ENCODE measurements at regions not wholly inside any gene's neighbourhood (a gene's known extent, or its start where the extent isn't known, plus 50 kb on each side); places are given as distances from the start of the nearest gene placed in this dataset.

- H2BK120ac ChIP-seq (ENCODE audit: low read depth, low read length), result no peak overlapping the region
- BruUV-seq (replicated peaks), result no TSS peak
- H3K36me3 ChIP-seq (ENCODE audit: control insufficient read depth, insufficient read depth, low read length), result no peaks in the 10 kb centered on the region
- no peak overlapping the region for H3K4me3 ChIP-seq (ENCODE audit: insufficient read depth, low read depth, low read length)
- H3K9ac ChIP-seq (ENCODE audit: low read depth, low read length), result no peak overlapping the region
- H3K9me1 ChIP-seq (ENCODE audit: insufficient read depth, low read length), result no peaks in the 10 kb centered on the region
- ATAC-seq (ENCODE audit: low read depth) (no peak), DNase-seq (no peak)
- no peak overlapping the region for H2AFZ ChIP-seq (replicated peaks; ENCODE audit: low read length, poor library complexity)
- H4K8ac ChIP-seq (ENCODE audit: low read depth in 2 of 2, low read length in 2 of 2), result no peak overlapping the region
- in situ Hi-C loops (cut with MboI; ENCODE audit: low sequenced_read_pairs), result no loop called here
- H3K27me3 ChIP-seq (ENCODE audit: control insufficient read depth, insufficient read depth, low read length), result no peaks in the 10 kb centered on the region
- intact Hi-C loops (cut with micrococcal nuclease), result no loop called here
- no peak overlapping the region for H4K91ac ChIP-seq (ENCODE audit: insufficient read depth, low read depth, low read length)
- TF ChIP-seq RCOR1 (IDR thresholded peaks at IDR 0.05; ENCODE audit: insufficient replicate concordance, low read length) (no peak), ELK1 (IDR thresholded peaks at IDR 0.05; ENCODE audit: borderline replicate concordance, low read depth, low read length) (no peak), POLR2A (IDR thresholded peaks at IDR 0.05; ENCODE audit: low read depth, low read length) (no peak), USF2 (IDR thresholded peaks at IDR 0.05; ENCODE audit: low read depth, low read length) (no peak), CEBPB (IDR thresholded peaks at IDR 0.05; ENCODE audit: low read depth, low read length) (no peak), CHD1 (IDR thresholded peaks at IDR 0.05; ENCODE audit: low read depth, low read length) (no peak), MAZ (IDR thresholded peaks at IDR 0.05; ENCODE audit: borderline replicate concordance, low read depth, low read length) (no peak), RAD21 (IDR thresholded peaks at IDR 0.05; ENCODE audit: low read length) (no peak), RFX5 (IDR thresholded peaks at IDR 0.05; ENCODE audit: low read depth, low read length) (no peak)
- no peak overlapping the region for H2BK20ac ChIP-seq (ENCODE audit: low read depth, low read length)
- no peak overlapping the region for H3K56ac ChIP-seq (ENCODE audit: extremely low read depth, insufficient read depth, low read length)
- no peak overlapping the region for H3K4me2 ChIP-seq (ENCODE audit: low read depth, low read length)
- dilution Hi-C loops (cut with HindIII; ENCODE audit: low sequenced_read_pairs, unreplicated experiment), result no loop called here
- H3K4ac ChIP-seq (ENCODE audit: low read depth, low read length), result no peak overlapping the region
- no peak overlapping the region for H2AK9ac ChIP-seq (replicated peaks; ENCODE audit: low read depth, low read length, poor library complexity)
- no peaks in the 10 kb centered on the region for H3K4me1 ChIP-seq (ENCODE audit: control insufficient read depth, insufficient read depth, low read length)
- POLR2A ChIA-PET (ENCODE audit: unreplicated experiment), result no interaction called here
- CTCF ChIA-PET, result no interaction called here
- no peak overlapping the region for H3K27ac ChIP-seq (ENCODE audit: insufficient read depth, low read length)
- H2AK5ac ChIP-seq (ENCODE audit: low read depth, low read length), result no peak overlapping the region
- H4K5ac ChIP-seq (ENCODE audit: low read depth, low read length), result no peak overlapping the region
- H3K14ac ChIP-seq (replicated peaks; ENCODE audit: low read depth, low read length), result no peak overlapping the region
- no peak overlapping the region for H3K18ac ChIP-seq (ENCODE audit: low read depth, low read length)
- no peak overlapping the region for H2BK5ac ChIP-seq (ENCODE audit: low read depth, low read length, poor library complexity, severe bottlenecking)
- 86% methylated on average over 27 of the region's 54 CpGs; no CpG with 5 or more reads in 1 of the 2 experiments for WGBS, 2 experiments (ENCODE audit: extremely low coverage in 2 of 2, insufficient read length in 1 of 2)
- peaks cover 9% of the 10 kb centered on the region; the same call in 1 of the 2 replicates for H3K9me3 ChIP-seq (ENCODE audit: control insufficient read depth, insufficient read depth, low read length)
- no peaks in the 10 kb centered on the region for H4K20me1 ChIP-seq (ENCODE audit: insufficient read depth, low read length)
- H3K79me1 ChIP-seq (ENCODE audit: low read depth in 1 of 2, low read length in 2 of 2), result no peaks in the 10 kb centered on the region
- H3K23ac ChIP-seq (ENCODE audit: low read depth, low read length), result no peak overlapping the region
- H2BK15ac ChIP-seq (ENCODE audit: low read depth, low read length), result no peak overlapping the region
Measured at GRCh38 chr14:27845241-27845850, 921.2 kb upstream of the FOXG1 start.

Data from IMR-90 (cell line).